Karpas-422 (cell line): ENCODE measurements at regions not wholly inside any gene's neighbourhood (a gene's known extent, or its start where the extent isn't known, plus 50 kb on each side); places are given as distances from the start of the nearest gene placed in this dataset.

Source experiments
- DNase-seq: peaks from one replicate; pipeline ENCODE4 v3.0.0-alpha.2; 2015
- H2AFZ ChIP-seq: fragments of 200-600 bp; sonication (generic); 2 replicates; pipeline ENCODE4 v1.6.1; 2014; ENCODE audit warnings: antibody characterized with exemption, low read length, mixed read lengths
- H3K27ac ChIP-seq: fragments of 200-600 bp; sonication (generic); 2 replicates; pipeline ENCODE4 v1.5.1; 2014; ENCODE audit warnings: mild to moderate bottlenecking, low read length, moderate library complexity
- H3K27me3 ChIP-seq: fragments of 200-600 bp; sonication (generic); 2 replicates; pipeline ENCODE4 v1.6.1; 2014; ENCODE audit warnings: low read length, mixed read lengths
- H3K36me3 ChIP-seq: fragments of 200-600 bp; sonication (generic); 2 replicates; pipeline ENCODE4 v1.6.1; 2014; ENCODE audit warnings: low read length, mixed read lengths; ENCODE audit not compliant: insufficient read depth
- H3K4me1 ChIP-seq: fragments of 200-600 bp; sonication (generic); 2 replicates; pipeline ENCODE4 v1.6.1; 2014; ENCODE audit warnings: mild to moderate bottlenecking, low read length, mixed read lengths
- H3K4me2 ChIP-seq: fragments of 200-600 bp; sonication (generic); 2 replicates; pipeline ENCODE4 v1.6.1; 2014; ENCODE audit warnings: low read length, low read depth, mild to moderate bottlenecking; ENCODE audit not compliant: poor library complexity, severe bottlenecking
- H3K4me3 ChIP-seq: fragments of 200-600 bp; sonication (generic); 2 replicates; pipeline ENCODE4 v1.5.1; 2014; ENCODE audit warnings: mild to moderate bottlenecking, antibody characterized with exemption, low read length, mixed read lengths
- H3K79me2 ChIP-seq: fragments of 200-600 bp; sonication (generic); 2 replicates; pipeline ENCODE4 v1.6.1; 2014; ENCODE audit warnings: mild to moderate bottlenecking, low read length, mixed read lengths
- H3K9ac ChIP-seq: fragments of 200-600 bp; sonication (generic); 2 replicates; pipeline ENCODE4 v1.6.0; 2014; ENCODE audit warnings: low read length
- H3K9me2 ChIP-seq: fragments of 200-600 bp; sonication (generic), shearing (Covaris generic); replicated peaks from 2 replicates; pipeline ENCODE4 v1.6.0; 2014; ENCODE audit warnings: mild to moderate bottlenecking, low read length, moderate library complexity; ENCODE audit not compliant: insufficient read depth
- H3K9me3 ChIP-seq: fragments of 300-700, 200-600 bp; sonication (generic); 2 replicates; pipeline ENCODE4 v1.6.1; 2014; ENCODE audit warnings: low read length, mixed read lengths
- H4K20me1 ChIP-seq: fragments of 200-600 bp; sonication (generic); 2 replicates; pipeline ENCODE4 v1.6.1; 2014; ENCODE audit warnings: mild to moderate bottlenecking, antibody characterized with exemption, low read length, low read depth; ENCODE audit not compliant: insufficient read depth

DNA sequence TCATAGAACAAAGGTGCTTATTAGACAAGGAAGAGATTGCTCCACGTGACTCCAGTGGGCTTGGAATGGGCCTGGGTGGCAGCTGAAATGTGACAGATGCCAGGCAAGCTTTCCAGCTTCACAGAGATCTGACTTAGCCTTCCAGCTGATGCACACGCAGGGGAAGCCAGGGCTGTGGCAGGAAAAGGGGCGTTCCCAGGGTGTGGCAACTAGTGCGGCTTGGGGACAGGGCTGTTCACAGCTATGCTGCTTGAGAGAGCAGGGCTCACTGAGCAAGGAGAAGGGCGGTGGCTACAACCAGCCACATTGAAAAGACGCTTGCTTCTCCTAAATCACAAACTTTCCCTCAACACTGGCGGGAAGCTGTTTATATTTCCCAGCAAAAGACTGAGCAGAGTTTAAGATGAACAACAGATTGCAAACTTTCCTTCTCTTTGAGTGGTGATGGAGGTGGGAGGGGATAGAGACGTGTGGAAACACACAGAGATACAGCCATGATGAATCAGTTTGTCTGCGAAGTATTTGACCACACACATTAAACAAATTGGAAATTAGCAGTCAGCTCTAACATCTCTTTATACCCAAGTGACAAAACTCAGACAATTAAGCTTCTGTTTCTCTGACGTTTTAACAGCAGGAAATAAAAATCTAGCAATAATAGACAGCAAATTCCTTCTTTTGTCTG, 127.5 kb downstream of the BDH1 start:
- Histone ChIP-seq H3K4me1 (peaks cover 8% of the 10 kb centered on the region), H3K79me2 (no peaks in the 10 kb centered on the region), H3K9ac (no peak overlapping the region), H3K9me3 (no peaks in the 10 kb centered on the region), H3K27me3 (no peaks in the 10 kb centered on the region), H3K27ac (no peak overlapping the region), H3K4me3 (no peak overlapping the region), H3K9me2 (no peaks in the 10 kb centered on the region), H3K4me2 (no peak overlapping the region), H2AFZ (no peak overlapping the region), H4K20me1 (no peaks in the 10 kb centered on the region), H3K36me3 (no peaks in the 10 kb centered on the region)
- DNase-seq = peak; percentile 60

DNA sequence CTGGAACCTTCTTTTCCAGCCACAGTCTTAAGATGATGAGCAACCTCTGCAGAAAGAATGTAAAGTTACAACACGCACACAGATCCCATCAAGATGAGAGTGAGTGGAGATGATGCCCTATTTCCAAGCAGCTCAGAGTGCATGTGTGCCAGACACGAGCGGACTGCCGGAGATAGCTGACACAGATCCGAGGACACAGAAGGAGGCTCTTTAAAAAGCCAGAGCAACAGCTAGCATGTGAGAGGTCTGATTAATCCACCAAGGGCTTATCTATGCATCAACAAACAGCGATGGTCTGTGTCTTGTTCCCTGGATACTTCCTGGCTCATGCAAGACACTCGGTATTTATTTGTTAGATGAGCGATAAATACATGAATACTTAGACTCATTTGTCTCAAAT, 128.6 kb upstream of the DLG1 start:
- Histone ChIP-seq H3K4me1 (peaks cover 8% of the 10 kb centered on the region), H3K4me2 (no peak overlapping the region), H3K9me2 (no peaks in the 10 kb centered on the region), H3K79me2 (no peaks in the 10 kb centered on the region), H3K9ac (no peak overlapping the region), H3K27ac (no peak overlapping the region), H4K20me1 (no peaks in the 10 kb centered on the region), H3K9me3 (no peaks in the 10 kb centered on the region), H2AFZ (no peak overlapping the region), H3K4me3 (no peak overlapping the region), H3K27me3 (no peaks in the 10 kb centered on the region), H3K36me3 (no peaks in the 10 kb centered on the region)
- no peak for DNase-seq

DNA sequence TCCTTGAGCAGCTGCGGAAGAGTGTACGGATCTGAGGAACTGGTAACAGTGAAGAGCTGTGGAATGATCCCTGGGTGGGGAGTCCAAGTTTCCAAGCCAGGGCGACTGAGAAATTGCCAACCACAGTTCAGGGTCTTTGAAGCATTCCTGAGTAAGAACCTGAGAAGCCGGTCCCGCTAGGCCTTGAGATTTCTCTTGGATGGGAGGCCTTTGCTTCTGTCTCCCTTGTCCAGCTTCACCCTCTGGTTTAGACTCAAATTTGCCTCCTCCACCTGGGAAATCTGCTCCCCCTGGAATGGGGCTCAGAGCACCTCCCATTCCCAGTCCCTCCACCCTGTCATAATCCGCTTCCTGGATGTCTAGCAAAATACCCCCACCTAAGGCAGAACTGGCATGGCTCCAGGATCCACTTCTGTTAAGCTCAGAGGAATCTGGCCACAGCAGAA, 127.7 kb upstream of the DLG1 start:
- H3K9ac ChIP-seq = no peak overlapping the region
- H3K27ac ChIP-seq = no peak overlapping the region
- no peaks in the 10 kb centered on the region for H3K9me2 ChIP-seq
- no peak overlapping the region for H3K4me3 ChIP-seq
- no peak overlapping the region for H2AFZ ChIP-seq
- H3K79me2 ChIP-seq = no peaks in the 10 kb centered on the region
- no peak for DNase-seq
- no peaks in the 10 kb centered on the region for H3K27me3 ChIP-seq
- H3K9me3 ChIP-seq = no peaks in the 10 kb centered on the region
- H3K36me3 ChIP-seq = no peaks in the 10 kb centered on the region
- no peak overlapping the region for H3K4me2 ChIP-seq
- H3K4me1 ChIP-seq = peaks cover 8% of the 10 kb centered on the region
- H4K20me1 ChIP-seq = no peaks in the 10 kb centered on the region

DNA sequence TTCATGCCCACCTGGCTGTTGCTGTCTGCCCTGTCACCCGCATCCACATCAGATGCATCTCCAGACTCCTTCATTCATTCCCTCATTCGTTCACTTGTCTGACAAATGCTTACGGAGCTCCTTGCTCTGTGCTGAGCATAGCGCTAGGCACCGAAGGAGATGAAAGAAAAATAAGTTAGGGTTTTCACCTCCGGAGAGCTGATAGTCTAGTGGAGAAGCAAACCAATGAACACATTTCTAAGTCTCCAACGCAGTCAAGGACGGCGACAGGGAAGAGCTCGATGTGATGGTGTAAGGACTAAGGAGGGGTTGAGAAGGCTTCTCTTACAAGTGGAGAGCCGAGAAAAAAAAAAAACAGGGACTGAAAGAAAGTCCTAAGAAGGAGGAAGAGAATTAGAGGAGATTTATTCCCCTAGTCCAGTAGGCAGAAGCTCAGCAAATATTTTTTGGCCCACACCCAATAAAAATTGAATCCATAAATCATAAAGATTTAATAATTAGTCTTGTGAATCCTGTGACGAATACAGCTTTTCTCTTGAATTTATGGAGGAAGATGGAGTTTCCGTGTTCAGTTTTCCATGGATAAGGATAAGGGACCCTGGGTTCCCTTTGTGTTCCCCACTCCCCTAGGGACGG, 127.2 kb upstream of the DLG1 start:
- Histone ChIP-seq H3K36me3 (no peaks in the 10 kb centered on the region), H3K9ac (no peak overlapping the region), H3K27ac (no peak overlapping the region), H3K4me3 (no peak overlapping the region), H3K9me2 (no peaks in the 10 kb centered on the region), H2AFZ (no peak overlapping the region), H3K27me3 (no peaks in the 10 kb centered on the region), H3K4me2 (no peak overlapping the region), H3K9me3 (no peaks in the 10 kb centered on the region), H3K79me2 (no peaks in the 10 kb centered on the region), H3K4me1 (peaks cover 8% of the 10 kb centered on the region), H4K20me1 (no peaks in the 10 kb centered on the region)
- DNase-seq = no peak

DNA sequence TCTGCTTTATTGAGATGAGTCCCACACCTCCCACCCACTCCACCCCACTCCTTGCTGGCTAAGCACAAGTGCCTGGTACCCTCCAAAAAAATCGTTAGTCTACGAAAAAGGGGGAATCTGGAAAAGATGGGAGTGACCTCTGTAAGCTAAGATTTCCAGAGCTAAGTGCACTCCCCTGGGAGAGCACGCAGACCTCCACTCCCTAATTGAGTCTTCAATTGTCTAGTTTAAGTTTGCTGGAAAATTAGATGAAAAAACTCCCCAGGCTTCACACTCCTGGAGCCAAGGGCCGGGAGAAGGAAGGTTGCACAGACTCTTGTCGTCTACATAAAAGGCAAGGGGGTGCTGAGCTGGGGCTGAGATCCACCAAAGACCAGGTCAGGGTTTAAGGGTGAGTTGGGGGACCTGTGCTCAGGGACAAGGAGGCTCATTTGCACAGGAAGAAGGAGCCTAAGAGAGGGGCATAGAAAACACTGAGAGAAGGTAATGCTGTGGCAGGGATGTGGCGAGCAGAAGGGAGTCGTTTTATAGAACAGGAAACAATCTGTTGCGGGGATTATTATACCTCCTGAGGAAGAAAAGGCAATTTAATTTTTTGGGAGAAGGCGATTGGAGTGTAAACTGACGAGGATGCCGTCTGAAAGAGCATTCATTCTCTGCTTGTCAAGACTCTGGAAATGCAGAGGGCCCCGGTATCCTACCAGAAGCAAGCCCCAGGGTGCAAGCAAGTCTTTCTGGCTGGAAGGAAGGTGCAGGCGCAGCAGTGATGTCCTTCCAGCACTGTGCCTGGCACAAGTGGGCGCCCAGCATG, 126.5 kb upstream of the DLG1 start:
- DNase-seq = no peak
- H4K20me1 ChIP-seq = no peaks in the 10 kb centered on the region
- H3K9ac ChIP-seq = no peak overlapping the region
- no peaks in the 10 kb centered on the region for H3K9me2 ChIP-seq
- no peak overlapping the region for H3K27ac ChIP-seq
- no peak overlapping the region for H3K4me2 ChIP-seq
- no peaks in the 10 kb centered on the region for H3K27me3 ChIP-seq
- H3K9me3 ChIP-seq = no peaks in the 10 kb centered on the region
- no peak overlapping the region for H2AFZ ChIP-seq
- no peaks in the 10 kb centered on the region for H3K36me3 ChIP-seq
- no peaks in the 10 kb centered on the region for H3K79me2 ChIP-seq
- H3K4me3 ChIP-seq = no peak overlapping the region
- peaks cover 8% of the 10 kb centered on the region for H3K4me1 ChIP-seq

DNA sequence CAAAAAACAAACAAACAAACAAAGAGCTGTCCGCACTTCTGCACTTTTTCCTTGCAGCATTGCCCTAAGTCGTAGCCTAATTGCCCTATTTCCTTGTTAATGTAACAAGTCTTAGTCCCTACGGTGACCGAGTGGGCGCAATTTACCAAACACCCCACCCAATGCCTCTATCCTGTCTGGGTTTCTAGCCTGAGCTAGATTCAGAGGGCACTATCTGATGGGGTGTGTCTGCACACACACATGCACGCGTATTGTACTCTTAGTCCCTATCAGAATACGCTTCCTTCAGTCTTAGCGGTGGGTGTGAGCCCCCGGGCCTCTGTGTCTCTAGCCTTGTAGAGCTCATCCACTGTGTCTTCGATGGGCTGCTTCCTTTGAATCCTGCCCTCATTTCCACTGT, 125.9 kb upstream of the DLG1 start:
- Histone ChIP-seq H3K27ac (no peak overlapping the region), H4K20me1 (no peaks in the 10 kb centered on the region), H3K4me3 (no peak overlapping the region), H3K36me3 (no peaks in the 10 kb centered on the region), H3K9me2 (no peaks in the 10 kb centered on the region), H3K4me2 (no peak overlapping the region), H3K27me3 (no peaks in the 10 kb centered on the region), H3K9me3 (no peaks in the 10 kb centered on the region), H3K79me2 (no peaks in the 10 kb centered on the region), H2AFZ (no peak overlapping the region), H3K9ac (no peak overlapping the region), H3K4me1 (peaks cover 8% of the 10 kb centered on the region)
- no peak for DNase-seq

DNA sequence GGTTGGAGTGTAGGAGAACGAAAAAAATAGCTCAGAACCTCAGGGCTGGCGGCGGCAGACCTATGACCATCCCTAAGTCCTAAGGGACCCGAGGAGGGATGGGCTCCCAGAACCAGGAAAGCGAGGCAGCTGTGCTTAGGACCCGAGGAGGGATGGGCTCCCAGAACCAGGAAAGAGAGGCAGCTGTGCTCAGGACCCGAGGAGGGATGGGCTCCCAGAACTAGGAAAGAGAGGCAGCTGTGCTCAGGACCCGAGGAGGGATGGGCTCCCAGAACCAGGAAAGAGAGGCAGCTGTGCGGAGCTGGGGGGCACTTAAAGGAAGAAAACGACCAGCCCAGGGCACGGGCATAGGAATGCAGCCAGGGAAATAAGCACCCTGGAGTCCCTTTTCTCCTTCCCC, 125.0 kb upstream of the DLG1 start:
- Histone ChIP-seq H3K9me2 (no peaks in the 10 kb centered on the region), H4K20me1 (no peaks in the 10 kb centered on the region), H3K27me3 (no peaks in the 10 kb centered on the region), H3K27ac (no peak overlapping the region), H3K4me2 (no peak overlapping the region), H2AFZ (no peak overlapping the region), H3K4me1 (peaks cover 6% of the 10 kb centered on the region), H3K36me3 (no peaks in the 10 kb centered on the region), H3K9me3 (no peaks in the 10 kb centered on the region), H3K4me3 (no peak overlapping the region), H3K79me2 (no peaks in the 10 kb centered on the region), H3K9ac (no peak overlapping the region)
- DNase-seq = no peak

DNA sequence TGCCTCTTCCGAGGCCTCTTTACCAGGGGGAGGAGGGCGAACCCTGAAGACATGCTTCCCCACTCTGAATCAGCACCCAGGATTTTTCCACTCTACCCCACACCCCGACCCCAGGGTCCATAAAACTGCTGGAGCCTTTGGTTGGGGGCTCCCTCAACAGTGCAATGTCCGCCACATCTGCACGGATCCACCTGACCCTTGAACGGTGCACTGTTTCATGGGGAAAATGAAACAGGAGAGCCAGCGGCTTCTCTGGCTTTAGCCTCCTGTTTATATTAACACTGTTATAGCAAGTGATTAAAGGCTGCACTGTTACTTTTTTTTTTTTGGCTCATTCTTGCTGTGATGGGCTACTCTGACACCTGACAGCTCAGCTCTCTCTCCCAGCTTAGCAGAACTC, 124.1 kb upstream of the DLG1 start:
- Histone ChIP-seq H3K4me2 (no peak overlapping the region), H3K9me3 (no peaks in the 10 kb centered on the region), H3K79me2 (no peaks in the 10 kb centered on the region), H3K9me2 (no peaks in the 10 kb centered on the region), H3K27ac (no peak overlapping the region), H2AFZ (no peak overlapping the region), H3K4me3 (no peak overlapping the region), H4K20me1 (no peaks in the 10 kb centered on the region), H3K27me3 (no peaks in the 10 kb centered on the region), H3K9ac (no peak overlapping the region), H3K36me3 (no peaks in the 10 kb centered on the region), H3K4me1 (peaks cover 3% of the 10 kb centered on the region; the same call in 1 of the 2 replicates)
- DNase-seq = no peak
